PC-9 (cell line): ENCODE measurements at regions not wholly inside any gene's neighbourhood (a gene's known extent, or its start where the extent isn't known, plus 50 kb on each side); places are given as distances from the start of the nearest gene placed in this dataset.

ENCODE experiments used
- EZH2 ChIP-seq: fragments of 200-600 bp; sonication (generic); IDR thresholded peaks from 2 replicates; pipeline ENCODE4 v1.8.0; 2017; ENCODE audit warnings: antibody characterized with exemption, low read depth
- TF ChIP-seq, protein P1 (sequence below): fragments of 200-600 bp; sonication (generic); conservative IDR thresholded peaks from 2 replicates; pipeline ENCODE4 v1.6.1; 2017; ENCODE audit warnings: mixed run types, antibody characterized with exemption, mild to moderate bottlenecking, moderate library complexity

DNA sequence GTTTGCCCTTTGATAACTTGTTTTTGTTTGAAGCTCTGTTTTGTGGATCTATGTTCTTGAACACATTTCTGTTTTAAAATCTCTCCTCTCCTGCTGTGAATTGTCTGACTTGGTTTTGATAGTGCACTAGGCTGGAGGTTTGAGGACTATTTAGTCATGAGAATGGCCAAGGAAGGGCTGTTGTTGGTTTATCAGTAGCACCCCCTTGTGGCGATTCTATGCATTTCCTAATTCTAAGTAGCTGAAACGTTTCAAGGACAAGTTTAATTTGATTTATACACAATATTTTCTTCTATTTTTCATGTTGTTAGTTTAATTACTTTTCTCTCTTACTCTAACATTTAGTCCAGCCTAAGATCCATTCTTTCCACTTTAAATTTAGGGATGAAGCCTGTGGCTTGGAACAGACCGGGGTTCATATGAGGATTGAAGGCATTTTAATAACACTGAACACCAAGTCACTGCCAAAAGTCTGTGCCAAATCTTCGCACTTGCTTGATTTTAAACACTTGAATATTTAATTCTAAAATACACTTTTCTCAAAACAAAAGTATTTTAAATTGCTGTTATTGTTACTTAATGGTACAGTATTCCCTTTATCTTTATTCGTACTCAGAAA lies 166.0 kb downstream of the SOCS6 start:
- TF ChIP-seq, protein P1, sequence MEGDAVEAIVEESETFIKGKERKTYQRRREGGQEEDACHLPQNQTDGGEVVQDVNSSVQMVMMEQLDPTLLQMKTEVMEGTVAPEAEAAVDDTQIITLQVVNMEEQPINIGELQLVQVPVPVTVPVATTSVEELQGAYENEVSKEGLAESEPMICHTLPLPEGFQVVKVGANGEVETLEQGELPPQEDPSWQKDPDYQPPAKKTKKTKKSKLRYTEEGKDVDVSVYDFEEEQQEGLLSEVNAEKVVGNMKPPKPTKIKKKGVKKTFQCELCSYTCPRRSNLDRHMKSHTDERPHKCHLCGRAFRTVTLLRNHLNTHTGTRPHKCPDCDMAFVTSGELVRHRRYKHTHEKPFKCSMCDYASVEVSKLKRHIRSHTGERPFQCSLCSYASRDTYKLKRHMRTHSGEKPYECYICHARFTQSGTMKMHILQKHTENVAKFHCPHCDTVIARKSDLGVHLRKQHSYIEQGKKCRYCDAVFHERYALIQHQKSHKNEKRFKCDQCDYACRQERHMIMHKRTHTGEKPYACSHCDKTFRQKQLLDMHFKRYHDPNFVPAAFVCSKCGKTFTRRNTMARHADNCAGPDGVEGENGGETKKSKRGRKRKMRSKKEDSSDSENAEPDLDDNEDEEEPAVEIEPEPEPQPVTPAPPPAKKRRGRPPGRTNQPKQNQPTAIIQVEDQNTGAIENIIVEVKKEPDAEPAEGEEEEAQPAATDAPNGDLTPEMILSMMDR: peak; percentile 94
- TF ChIP-seq EZH2: no peak
